Stomach smooth muscle (tissue), 2 donors: ENCODE measurements at regions not wholly inside any gene's neighbourhood (a gene's known extent, or its start where the extent isn't known, plus 50 kb on each side); places are given as distances from the start of the nearest gene placed in this dataset.

ENCODE experiments used
- H3K27ac ChIP-seq: one replicate; pipeline ENCODE4 v1.7.0; 2013; ENCODE audit warnings: mild to moderate bottlenecking, low read length, inconsistent platforms
- H3K27me3 ChIP-seq, 2 donors: one replicate each; pipeline ENCODE4 v1.7.0; 2013; ENCODE audit warnings: low read length in 2 of 2; ENCODE audit not compliant: insufficient read depth in 2 of 2, control insufficient read depth in 1 of 2
- H3K36me3 ChIP-seq, 2 donors: one replicate each; pipeline ENCODE4 v1.7.0; 2013; ENCODE audit warnings: low read length in 2 of 2; ENCODE audit not compliant: control insufficient read depth in 2 of 2, insufficient read depth in 2 of 2
- H3K4me1 ChIP-seq: one replicate; pipeline ENCODE4 v1.7.0; 2013; ENCODE audit warnings: low read length; ENCODE audit not compliant: control insufficient read depth, insufficient read depth
- H3K4me3 ChIP-seq, 2 donors: one replicate each; pipeline ENCODE4 v1.7.0; 2013; ENCODE audit warnings: low read length in 2 of 2
- H3K9ac ChIP-seq, 2 donors: one replicate each; pipeline ENCODE4 v1.7.0; 2013; ENCODE audit warnings: low read length in 2 of 2, mild to moderate bottlenecking in 1 of 2
- H3K9me3 ChIP-seq, 2 donors: one replicate each; pipeline ENCODE4 v1.7.0; 2013; ENCODE audit warnings: low read length in 2 of 2; ENCODE audit not compliant: control insufficient read depth in 2 of 2
- donor health status: healthy.
- donor health status: Pancreatic carcinoma.

- no peak overlapping the region for H3K9ac ChIP-seq
- H3K36me3 ChIP-seq: no peaks in the 10 kb centered on the region
- no peaks in the 10 kb centered on the region for H3K9me3 ChIP-seq
- H3K4me3 ChIP-seq: no peak overlapping the region
- peaks cover 0 to 2% of the 10 kb centered on the region in 2 donors for H3K27me3 ChIP-seq
- no peak overlapping the region for H3K27ac ChIP-seq
- H3K4me1 ChIP-seq: no peaks in the 10 kb centered on the region
Observed at GRCh38 chr3:137084586-137084985, 126.8 kb downstream of the IL20RB start.

- no peaks in the 10 kb centered on the region for H3K36me3 ChIP-seq
- H3K27me3 ChIP-seq: peaks cover 2 to 4% of the 10 kb centered on the region in 2 donors
- no peak overlapping the region for H3K9ac ChIP-seq
- no peak overlapping the region for H3K4me3 ChIP-seq
- peaks cover 0 to 4% of the 10 kb centered on the region in 2 donors for H3K9me3 ChIP-seq
- H3K27ac ChIP-seq: no peak overlapping the region
- no peaks in the 10 kb centered on the region for H3K4me1 ChIP-seq
Observed at GRCh38 chr3:137097386-137097785, 139.6 kb downstream of the IL20RB start.

- Histone ChIP-seq H3K9me3 (peaks cover 0 to 4% of the 10 kb centered on the region in 2 donors), H3K9ac (no peak overlapping the region), H3K36me3 (no peaks in the 10 kb centered on the region), H3K27ac (no peak overlapping the region), H3K4me3 (no peak overlapping the region), H3K27me3 (peaks cover 2 to 4% of the 10 kb centered on the region in 2 donors), H3K4me1 (no peaks in the 10 kb centered on the region)
Observed at GRCh38 chr3:137097852-137098251, 140.1 kb downstream of the IL20RB start.

GRCh38 chr3:137099364-137100219, 141.8 kb downstream of the IL20RB start:
- Histone ChIP-seq H3K4me3 (no peak overlapping the region), H3K9me3 (peaks cover 0 to 4% of the 10 kb centered on the region in 2 donors), H3K4me1 (no peaks in the 10 kb centered on the region), H3K9ac (no peak overlapping the region), H3K36me3 (no peaks in the 10 kb centered on the region), H3K27ac (no peak overlapping the region), H3K27me3 (peaks cover 2 to 4% of the 10 kb centered on the region in 2 donors)

- H3K4me3 ChIP-seq: no peak overlapping the region
- no peaks in the 10 kb centered on the region for H3K36me3 ChIP-seq
- no peak overlapping the region for H3K9ac ChIP-seq
- peaks cover 0 to 4% of the 10 kb centered on the region in 2 donors for H3K9me3 ChIP-seq
- H3K27me3 ChIP-seq: peaks cover 4% of the 10 kb centered on the region in 2 donors
- H3K27ac ChIP-seq: no peak overlapping the region
- no peaks in the 10 kb centered on the region for H3K4me1 ChIP-seq
Observed at GRCh38 chr3:137100326-137100725, 142.5 kb downstream of the IL20RB start.

- no peak overlapping the region for H3K4me3 ChIP-seq
- H3K9ac ChIP-seq: no peak overlapping the region
- peaks cover 2 to 3% of the 10 kb centered on the region in 2 donors for H3K27me3 ChIP-seq
- no peaks in the 10 kb centered on the region for H3K4me1 ChIP-seq
- no peak overlapping the region for H3K27ac ChIP-seq
- H3K36me3 ChIP-seq: no peaks in the 10 kb centered on the region
- peaks cover 0 to 4% of the 10 kb centered on the region in 2 donors for H3K9me3 ChIP-seq
Observed at GRCh38 chr3:137103739-137104138, 146.0 kb downstream of the IL20RB start.

- no peaks in the 10 kb centered on the region for H3K4me1 ChIP-seq
- H3K4me3 ChIP-seq: no peak overlapping the region
- peaks cover 0 to 2% of the 10 kb centered on the region in 2 donors for H3K9me3 ChIP-seq
- no peaks in the 10 kb centered on the region for H3K36me3 ChIP-seq
- H3K27ac ChIP-seq: no peak overlapping the region
- H3K9ac ChIP-seq: no peak overlapping the region
- H3K27me3 ChIP-seq: peaks cover 0 to 6% of the 10 kb centered on the region in 2 donors
Observed at GRCh38 chr3:137105277-137105977, 147.6 kb downstream of the IL20RB start.

GRCh38 chr3:137106612-137107240, 148.9 kb downstream of the IL20RB start:
- H3K4me3 ChIP-seq: no peak overlapping the region
- H3K9me3 ChIP-seq: no peaks in the 10 kb centered on the region
- no peaks in the 10 kb centered on the region for H3K4me1 ChIP-seq
- no peak overlapping the region for H3K27ac ChIP-seq
- H3K36me3 ChIP-seq: no peaks in the 10 kb centered on the region
- H3K27me3 ChIP-seq: peaks cover 0 to 6% of the 10 kb centered on the region in 2 donors
- H3K9ac ChIP-seq: no peak overlapping the region

- no peaks in the 10 kb centered on the region for H3K9me3 ChIP-seq
- no peak overlapping the region for H3K4me3 ChIP-seq
- H3K27ac ChIP-seq: no peak overlapping the region
- H3K27me3 ChIP-seq: peaks cover 0 to 6% of the 10 kb centered on the region in 2 donors
- no peak overlapping the region for H3K9ac ChIP-seq
- no peaks in the 10 kb centered on the region for H3K4me1 ChIP-seq
- no peaks in the 10 kb centered on the region for H3K36me3 ChIP-seq
Observed at GRCh38 chr3:137108699-137109440, 151.1 kb downstream of the IL20RB start.

GRCh38 chr3:137110392-137110996, 152.7 kb downstream of the IL20RB start:
- no peaks in the 10 kb centered on the region for H3K36me3 ChIP-seq
- H3K9me3 ChIP-seq: no peaks in the 10 kb centered on the region
- peaks cover 0 to 4% of the 10 kb centered on the region in 2 donors for H3K27me3 ChIP-seq
- H3K9ac ChIP-seq: no peak overlapping the region
- H3K27ac ChIP-seq: no peak overlapping the region
- H3K4me3 ChIP-seq: no peak overlapping the region
- H3K4me1 ChIP-seq: no peaks in the 10 kb centered on the region
